K562 (cell line): ENCODE measurements at regions not wholly inside any gene's neighbourhood (a gene's known extent, or its start where the extent isn't known, plus 50 kb on each side); places are given as distances from the start of the nearest gene placed in this dataset.

ENCODE experiments used
- ATAC-seq: fragments of 200-7000 bp; cut with Tn5 transposase; 3 replicates; pipeline ENCODE4 v1.9.1; 2020; ENCODE audit warnings: moderate library complexity
- BruUV-seq: library from RNA; stranded (reverse); fragments of 400-500 nt; replicated peaks from 2 replicates; lab custom pipeline; 2021; lab: Mats Ljungman, UMichigan
- CTCF ChIA-PET: fragments of 300-600 bp; formaldehyde crosslinking; extraction: SDS; loops from one replicate; lab custom pipeline; 2021; ENCODE audit warnings: low intra/inter-chr PET ratio; lab: Yijun Ruan, JAX
- POLR2A ChIA-PET: fragments of 300-600, 350-650 bp; sonication (Branson Sonifier 250); formaldehyde crosslinking; extraction: SDS; loops from one replicate; lab custom pipeline; 2021; ENCODE audit warnings: antibody characterized with exemption, inconsistent platforms; lab: Yijun Ruan, JAX
- DNase-seq, 4 experiments: peaks; one replicate each; pipeline versions ENCODE4 v3.0.0 to v3.0.0-alpha.2; 2011 to 2018; ENCODE audit warnings: low spot score in 3 of 4, mixed read lengths in 3 of 4; ENCODE audit errors: extremely low read depth in 1 of 4
- FAIRE-seq: peaks from 2 replicates; lab custom pipeline; 2011; peaks lifted over from hg19 to GRCh38; lab: Jason Lieb, UNC
- H2AFZ ChIP-seq: 2 replicates; pipeline ENCODE4 v1.6.0; 2011; ENCODE audit warnings: low read depth, low read length, control low read depth, inconsistent platforms
- H3K27ac ChIP-seq: fragments of 200-600 bp; 3 replicates; pipeline ENCODE4 v1.8.0; 2011; ENCODE audit warnings: low read depth, mild to moderate bottlenecking, control low read depth, inconsistent platforms, low read length, moderate library complexity, mixed read lengths; ENCODE audit errors: extremely low read depth
- H3K27me3 ChIP-seq, 2 experiments: fragments of 300-600 bp in 1 of 2; 2 replicates in 1 of 2; 3 replicates in 1 of 2; pipeline versions ENCODE4 v1.6.0 to v1.8.0; 2011; ENCODE audit warnings: inconsistent platforms in 2 of 2, low read length in 2 of 2, mild to moderate bottlenecking in 1 of 2, mixed read lengths in 1 of 2, moderate library complexity in 1 of 2; ENCODE audit not compliant: control insufficient read depth in 2 of 2, insufficient read depth in 2 of 2
- H3K36me3 ChIP-seq: fragments of 300-600 bp; 3 replicates; pipeline ENCODE4 v1.8.0; 2011; ENCODE audit warnings: mild to moderate bottlenecking, low read length, inconsistent platforms; ENCODE audit not compliant: control insufficient read depth, insufficient read depth
- H3K4me1 ChIP-seq, 2 experiments: fragments of 200-600 bp in 1 of 2; replicated peaks in 1 of 2; 2 replicates in 1 of 2; 3 replicates in 1 of 2; pipeline versions ENCODE4 v1.5.1 to v1.8.0; 2011; ENCODE audit warnings: inconsistent platforms in 2 of 2, low read length in 2 of 2, mild to moderate bottlenecking in 1 of 2, mixed read lengths in 1 of 2, moderate library complexity in 1 of 2; ENCODE audit not compliant: control insufficient read depth in 2 of 2, insufficient read depth in 2 of 2
- H3K4me2 ChIP-seq: 2 replicates; pipeline ENCODE4 v1.6.1; 2011; ENCODE audit warnings: low read length, control low read depth, inconsistent platforms, mixed read lengths; ENCODE audit not compliant: insufficient read depth
- H3K4me3 ChIP-seq: fragments of 200-600 bp; sonication (generic), shearing (Covaris generic); 2 replicates; pipeline ENCODE4 v1.5.1; 2016; ENCODE audit warnings: control low read depth, inconsistent platforms
- H3K79me2 ChIP-seq: fragments of 200-600 bp; 3 replicates; pipeline ENCODE4 v1.8.0; 2011; ENCODE audit warnings: low read length, inconsistent platforms; ENCODE audit not compliant: control insufficient read depth, insufficient read depth
- H3K9ac ChIP-seq, 2 experiments: 2 replicates each; pipeline versions ENCODE4 v1.6.0 to v1.6.1; 2011; ENCODE audit warnings: low read depth in 2 of 2, low read length in 2 of 2, control low read depth in 1 of 2, inconsistent platforms in 1 of 2, mild to moderate bottlenecking in 1 of 2, mixed read lengths in 1 of 2; ENCODE audit not compliant: insufficient read depth in 1 of 2
- H3K9me1 ChIP-seq: one replicate; pipeline ENCODE4 v1.6.0; 2011; ENCODE audit warnings: inconsistent platforms, mild to moderate bottlenecking, low read length, moderate library complexity; ENCODE audit not compliant: control insufficient read depth, insufficient read depth
- H3K9me3 ChIP-seq: replicated peaks from 2 replicates; pipeline ENCODE4 v1.5.1; 2011; ENCODE audit warnings: low read depth, low read length, inconsistent platforms; ENCODE audit not compliant: control insufficient read depth, insufficient read depth
- H4K20me1 ChIP-seq: replicated peaks from 2 replicates; pipeline ENCODE4 v1.6.1; 2011; ENCODE audit warnings: low read length, inconsistent platforms, mixed read lengths; ENCODE audit not compliant: control insufficient read depth, insufficient read depth
- ARHGAP35 ChIP-seq: fragments of 450-650 bp; IDR thresholded peaks from 2 replicates; pipeline ENCODE4 v1.6.1; 2018; ENCODE audit not compliant: partially characterized antibody
- ATF4 ChIP-seq: fragments of 450-650 bp; formaldehyde crosslinking; IDR thresholded peaks from 2 replicates; pipeline ENCODE4 v1.4.0; 2022; ENCODE audit warnings: mild to moderate bottlenecking, moderate library complexity
- CBX1 ChIP-seq: sonication (generic); IDR thresholded peaks from 2 replicates; pipeline ENCODE4 v1.6.1; 2016; ENCODE audit warnings: antibody characterized with exemption, low read depth, mild to moderate bottlenecking
- CEBPB ChIP-seq: fragments of 450-650 bp; IDR thresholded peaks from 2 replicates; pipeline ENCODE4 v1.6.1; 2016; ENCODE audit warnings: missing genetic modification characterization, missing compliant biosample characterization
- CHD2 ChIP-seq: IDR thresholded peaks from 2 replicates; pipeline ENCODE4 v1.6.1; 2011; ENCODE audit warnings: low read depth, low read length
- EZH2 ChIP-seq: IDR thresholded peaks from 2 replicates; pipeline ENCODE4 v1.6.1; 2012; ENCODE audit warnings: low read depth, mild to moderate bottlenecking, inconsistent platforms, low read length, borderline replicate concordance
- MECOM ChIP-seq: fragments of 250-450 bp; sonication (Bioruptor Pico); IDR thresholded peaks from 2 replicates; pipeline ENCODE4 v1.8.0; 2022; ENCODE audit warnings: inconsistent platforms
- PHF8 ChIP-seq: fragments of 200-600 bp; sonication (generic); IDR thresholded peaks from 2 replicates; pipeline ENCODE4 v1.6.1; 2012; ENCODE audit warnings: mixed run types, mild to moderate bottlenecking, inconsistent platforms, low read length, moderate library complexity, borderline replicate concordance
- POLR2H ChIP-seq: IDR thresholded peaks from 2 replicates; pipeline ENCODE4 v1.6.1; 2016; ENCODE audit warnings: missing genetic modification characterization, low read depth, mild to moderate bottlenecking, control low read depth, missing compliant biosample characterization, moderate library complexity
- SUPT5H ChIP-seq: fragments of 450-650 bp; IDR thresholded peaks from 2 replicates; pipeline ENCODE4 v1.6.1; 2016
- TAF7 ChIP-seq: fragments of 450-650 bp; IDR thresholded peaks from 2 replicates; pipeline ENCODE4 v1.6.1; 2016; ENCODE audit warnings: missing genetic modification characterization, missing compliant biosample characterization
- TCF7L2 ChIP-seq: fragments of 150-350 bp; IDR thresholded peaks from 2 replicates; pipeline ENCODE4 v1.6.1; 2016; ENCODE audit warnings: low read depth, mild to moderate bottlenecking, low read length, moderate library complexity
- THAP7 ChIP-seq: fragments of 250-450 bp; sonication (Bioruptor Pico); IDR thresholded peaks from 2 replicates; pipeline ENCODE4 v1.5.0; 2021
- ZNF140 ChIP-seq: fragments of 250-450 bp; sonication (Bioruptor Pico); IDR thresholded peaks from 2 replicates; pipeline ENCODE4 v1.8.0; 2021; ENCODE audit warnings: moderate library complexity, mild to moderate bottlenecking, inconsistent platforms
- ZNF561 ChIP-seq: fragments of 450-650 bp; formaldehyde crosslinking; conservative IDR thresholded peaks from 2 replicates; pipeline ENCODE4 v1.4.0; 2020; ENCODE audit warnings: mild to moderate bottlenecking, moderate library complexity
- ZNF57 ChIP-seq: fragments of 450-650 bp; formaldehyde crosslinking; IDR thresholded peaks from 2 replicates; pipeline ENCODE4 v1.4.0; 2020; ENCODE audit warnings: mild to moderate bottlenecking, moderate library complexity
- ZNF717 ChIP-seq: fragments of 250-450 bp; sonication (Bioruptor Pico); IDR thresholded peaks from 2 replicates; pipeline ENCODE4 v1.5.0; 2021
- ZNF75A ChIP-seq: fragments of 450-650 bp; formaldehyde crosslinking; IDR thresholded peaks from 2 replicates; pipeline ENCODE4 v1.4.0; 2020; ENCODE audit warnings: mild to moderate bottlenecking
- WGBS: fragments of 100-300 bp; shearing (Covaris generic); methylation state at CpG from one replicate; pipeline ENCODE4 v1.1.6; 2016; ENCODE audit warnings: low coverage, mixed read lengths; ENCODE audit not compliant: insufficient coverage; ENCODE audit errors: missing lambda C conversion rate; 5-methylcytosine and 5-hydroxymethylcytosine counted together
- in situ Hi-C: fragments of 300-500 bp; cut with MboI; formaldehyde crosslinking; loops from 4 replicates; pipeline ENCODE4 v1.15.0; 2018; ENCODE audit warnings: inconsistent platforms, mixed read lengths
- intact Hi-C: fragments of 100-400 bp; cut with micrococcal nuclease; formaldehyde crosslinking; loops from 2 replicates; pipeline ENCODE4 v1.14.2; 2022

DNA sequence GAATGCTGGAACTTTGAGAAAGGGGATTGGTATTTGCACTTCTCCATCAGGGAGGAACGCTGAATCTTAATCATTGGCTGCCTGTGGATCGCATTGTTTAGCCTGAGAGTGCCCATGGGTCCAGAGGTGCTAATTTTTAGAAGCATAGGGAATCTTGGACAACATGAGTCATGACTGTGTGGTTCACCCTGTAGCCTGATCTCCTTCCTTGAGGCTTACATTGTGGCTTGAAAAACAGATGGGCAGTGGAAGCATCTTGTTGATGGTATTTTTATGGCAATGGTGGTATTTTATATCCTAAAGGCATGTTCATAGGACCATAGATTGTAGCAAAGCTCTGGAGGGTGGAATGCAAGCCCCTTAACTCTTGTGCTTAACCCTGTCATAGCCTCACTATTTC is 99.2 kb upstream of the DBX1 start:
- Histone ChIP-seq H3K36me3 (no peaks in the 10 kb centered on the region), H3K79me2 (no peaks in the 10 kb centered on the region), H3K4me2 (no peak overlapping the region), H3K4me1 (no peaks in the 10 kb centered on the region), H3K27me3 (no peaks in the 10 kb centered on the region), H3K9ac (no peak overlapping the region), H2AFZ (no peak overlapping the region), H3K27ac (no peak overlapping the region), H4K20me1 (no peaks in the 10 kb centered on the region; the same call in 1 of the 2 replicates), H3K9me1 (no peaks in the 10 kb centered on the region), H3K9me3 (no peaks in the 10 kb centered on the region), H3K4me3 (no peak overlapping the region)
- FAIRE-seq, result no peak
- CTCF ChIA-PET, result no interaction called here
- 0% methylated on average over 2 of the region's 2 CpGs for WGBS
- DNase-seq, result no peak
- POLR2A ChIA-PET, result no interaction called here
- BruUV-seq, result no TSS peak
- no peak for ATAC-seq
- in situ Hi-C loops, result no loop called here
- TF ChIP-seq ZNF561 (CRISPR knock-in tag) (no peak), CHD2 (no peak), ZNF717 (no peak), TAF7 (tag) (no peak), MECOM (CRISPR knock-in tag) (no peak), CEBPB (tag) (no peak), CBX1 (no peak), ZNF75A (CRISPR knock-in tag) (no peak), THAP7 (CRISPR knock-in tag) (no peak), ZNF57 (CRISPR knock-in tag) (no peak), TCF7L2 (no peak), ZNF140 (no peak), POLR2H (tag) (no peak), ATF4 (no peak), SUPT5H (no peak), ARHGAP35 (no peak), PHF8 (no peak), EZH2 (no peak)
- intact Hi-C loops, result no loop called here
